ENCODE measurements at regions not wholly inside any gene's neighbourhood (a gene's known extent, or its start where the extent isn't known, plus 50 kb on each side); places are given as distances from the start of the nearest gene placed in this dataset.

DNA sequence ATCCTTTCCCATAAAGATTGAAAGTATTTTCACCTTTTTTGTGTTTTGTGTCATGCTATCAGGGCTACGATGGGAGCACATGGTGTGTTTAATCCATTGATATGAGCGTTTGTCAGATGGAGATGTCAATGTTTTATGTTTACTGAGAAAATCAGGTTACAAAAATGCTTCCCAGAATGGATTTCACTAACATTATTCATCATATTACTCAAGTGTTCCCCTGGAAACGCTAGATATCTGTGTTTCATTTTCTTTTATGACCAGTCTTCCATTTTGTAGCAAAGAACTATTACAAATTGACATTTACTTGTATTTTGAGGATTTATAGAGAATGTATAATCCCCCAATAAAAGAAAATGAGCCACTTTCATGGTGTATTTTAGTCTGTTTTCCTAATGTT lies 293.5 kb upstream of the AKR1E2 start:
- Histone ChIP-seq H3K27me3 (replicated peaks in 1 of 7) (no peaks in the 10 kb centered on the region), H3K36me3 (no peaks in the 10 kb centered on the region), H3K4me1 (no peaks in the 10 kb centered on the region), H3K9me3 (peaks cover 0 to 10% (median 5%) of the 10 kb centered on the region in 8 donors), H3K4me3 (no peak overlapping the region), H3K27ac (no peak overlapping the region)
- intact Hi-C loops (cut with DNase I; ENCODE audit: low total_unique reads): no loop called here
- TF ChIP-seq, protein P1, sequence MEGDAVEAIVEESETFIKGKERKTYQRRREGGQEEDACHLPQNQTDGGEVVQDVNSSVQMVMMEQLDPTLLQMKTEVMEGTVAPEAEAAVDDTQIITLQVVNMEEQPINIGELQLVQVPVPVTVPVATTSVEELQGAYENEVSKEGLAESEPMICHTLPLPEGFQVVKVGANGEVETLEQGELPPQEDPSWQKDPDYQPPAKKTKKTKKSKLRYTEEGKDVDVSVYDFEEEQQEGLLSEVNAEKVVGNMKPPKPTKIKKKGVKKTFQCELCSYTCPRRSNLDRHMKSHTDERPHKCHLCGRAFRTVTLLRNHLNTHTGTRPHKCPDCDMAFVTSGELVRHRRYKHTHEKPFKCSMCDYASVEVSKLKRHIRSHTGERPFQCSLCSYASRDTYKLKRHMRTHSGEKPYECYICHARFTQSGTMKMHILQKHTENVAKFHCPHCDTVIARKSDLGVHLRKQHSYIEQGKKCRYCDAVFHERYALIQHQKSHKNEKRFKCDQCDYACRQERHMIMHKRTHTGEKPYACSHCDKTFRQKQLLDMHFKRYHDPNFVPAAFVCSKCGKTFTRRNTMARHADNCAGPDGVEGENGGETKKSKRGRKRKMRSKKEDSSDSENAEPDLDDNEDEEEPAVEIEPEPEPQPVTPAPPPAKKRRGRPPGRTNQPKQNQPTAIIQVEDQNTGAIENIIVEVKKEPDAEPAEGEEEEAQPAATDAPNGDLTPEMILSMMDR (IDR thresholded peaks at IDR 0.05 in 8 of 11, conservative IDR thresholded peaks at IDR 0.05 in 3 of 11): no peak
- no peak for TF ChIP-seq POLR2AphosphoS5 (IDR thresholded peaks at IDR 0.05)
- no peak for TF ChIP-seq POLR2A (IDR thresholded peaks at IDR 0.05)
- no peak for DNase-seq
- WGBS, 5 donors: 71 to 90% (median 77%) methylated on average over 3 of the region's 3 CpGs

DNA sequence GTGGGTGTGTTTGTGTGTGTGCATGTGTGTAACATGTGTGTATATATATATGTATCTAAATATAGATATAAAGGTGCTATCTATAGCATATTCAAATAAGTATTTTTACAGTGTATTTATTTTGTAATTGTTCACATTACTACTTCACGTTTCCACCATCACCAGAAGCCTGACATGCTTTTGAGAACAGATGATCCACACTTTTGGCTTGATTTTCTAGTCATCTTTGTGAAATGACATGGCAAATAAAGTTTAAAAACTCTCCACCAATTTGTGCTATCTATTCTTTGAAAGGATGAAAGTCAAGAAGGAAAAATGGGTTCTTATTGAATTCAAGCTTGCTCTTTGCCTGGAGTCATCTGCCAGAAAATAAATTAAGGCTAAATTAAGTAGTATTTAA lies 294.0 kb upstream of the AKR1E2 start:
- 58 to 80% (median 70%) methylated on average over 1 of the region's 1 CpG for WGBS, 5 donors

DNA sequence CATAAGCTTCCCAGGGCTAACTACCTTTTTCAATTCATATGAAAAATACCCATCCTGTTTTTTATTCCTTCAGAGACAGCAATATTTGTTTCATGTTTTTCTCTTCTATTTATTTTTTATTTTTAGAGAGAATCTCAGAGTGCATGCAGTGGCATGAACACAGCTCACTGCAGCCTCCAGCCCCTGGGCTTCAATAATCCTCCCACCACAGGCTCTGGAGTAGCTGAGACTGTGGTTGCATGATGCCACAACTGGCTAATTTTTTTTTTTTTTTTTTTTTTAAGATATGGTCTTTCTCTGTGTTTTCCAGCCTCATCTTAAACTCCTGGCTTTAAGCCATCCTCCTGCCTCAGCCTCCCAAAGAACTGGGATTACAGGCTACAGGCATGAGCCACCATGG lies 296.7 kb upstream of the AKR1E2 start:
- Histone ChIP-seq H3K36me3 (no peaks in the 10 kb centered on the region), H3K4me1 (no peaks in the 10 kb centered on the region), H3K27ac (no peak overlapping the region), H3K27me3 (replicated peaks in 1 of 7) (no peaks in the 10 kb centered on the region), H3K9me3 (no peaks in the 10 kb centered on the region), H3K4me3 (no peak overlapping the region)
- DNase-seq: no peak
- TF ChIP-seq POLR2AphosphoS5 (IDR thresholded peaks at IDR 0.05) (no peak), POLR2A (IDR thresholded peaks at IDR 0.05) (no peak)
- TF ChIP-seq, protein P1 (IDR thresholded peaks at IDR 0.05 in 8 of 11, conservative IDR thresholded peaks at IDR 0.05 in 3 of 11): no peak
- intact Hi-C loops (cut with DNase I; ENCODE audit: low total_unique reads): no loop called here

More for the DNA sequence above, 294.0 kb upstream of the AKR1E2 start:
- no peak for DNase-seq
- intact Hi-C loops (cut with DNase I; ENCODE audit: low total_unique reads): no loop called here
- peaks cover 0 to 6% (median 1%) of the 10 kb centered on the region in 8 donors for H3K9me3 ChIP-seq
- no peaks in the 10 kb centered on the region for H3K36me3 ChIP-seq
- H3K4me3 ChIP-seq: no peak overlapping the region
- H3K4me1 ChIP-seq: no peaks in the 10 kb centered on the region
- TF ChIP-seq POLR2A (IDR thresholded peaks at IDR 0.05): no peak
- TF ChIP-seq POLR2AphosphoS5 (IDR thresholded peaks at IDR 0.05): no peak
- TF ChIP-seq, protein P1 (IDR thresholded peaks at IDR 0.05 in 8 of 11, conservative IDR thresholded peaks at IDR 0.05 in 3 of 11): no peak
- no peaks in the 10 kb centered on the region for H3K27me3 ChIP-seq (replicated peaks in 1 of 7)
- H3K27ac ChIP-seq: no peak overlapping the region

DNA sequence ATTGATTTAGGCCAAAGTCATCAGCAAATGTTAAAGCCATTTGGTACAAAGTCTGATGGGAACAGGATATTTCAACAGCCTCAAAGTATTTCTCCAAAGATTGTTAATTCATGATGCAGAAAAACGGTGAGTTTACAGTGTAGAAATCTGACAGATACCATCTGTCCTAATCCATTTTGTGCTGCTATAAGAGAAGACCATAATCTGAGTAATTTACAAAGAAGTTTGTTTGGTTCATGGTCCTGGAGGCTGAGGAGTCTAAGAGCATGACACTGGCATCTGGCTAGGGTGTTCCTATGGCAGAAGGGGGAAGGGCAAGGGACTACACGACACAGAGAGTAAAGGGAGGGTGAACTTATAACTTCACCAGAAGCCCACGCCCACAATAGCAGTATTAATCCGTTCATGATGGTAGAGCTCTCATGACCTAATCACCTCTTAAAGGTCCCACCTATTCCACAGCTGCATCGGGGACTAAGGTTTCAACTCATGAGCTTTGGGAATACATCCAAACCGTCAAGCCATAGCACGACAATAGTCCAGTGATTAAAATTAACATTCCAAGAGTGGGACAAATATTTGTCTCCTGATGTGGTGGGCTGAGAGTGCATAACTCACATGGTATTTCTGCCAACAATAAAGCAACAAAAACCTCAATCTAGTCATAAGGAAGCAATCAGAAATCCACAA lies 298.6 kb upstream of the AKR1E2 start:
- no peak overlapping the region for H3K27ac ChIP-seq
- H3K27me3 ChIP-seq (replicated peaks in 1 of 7): no peaks in the 10 kb centered on the region
- intact Hi-C loops (cut with DNase I; ENCODE audit: low total_unique reads): no loop called here
- DNase-seq: no peak
- WGBS, 5 donors: 77 to 82% (median 81%) methylated on average over 7 of the region's 7 CpGs
- H3K4me3 ChIP-seq: no peak overlapping the region
- H3K4me1 ChIP-seq: no peaks in the 10 kb centered on the region
- no peaks in the 10 kb centered on the region for H3K36me3 ChIP-seq
- no peaks in the 10 kb centered on the region for H3K9me3 ChIP-seq
- TF ChIP-seq POLR2A (IDR thresholded peaks at IDR 0.05) (no peak), POLR2AphosphoS5 (IDR thresholded peaks at IDR 0.05) (no peak)
- TF ChIP-seq, protein P1 (IDR thresholded peaks at IDR 0.05 in 8 of 11, conservative IDR thresholded peaks at IDR 0.05 in 3 of 11): no peak
